ENCODE measurements at regions not wholly inside any gene's neighbourhood (a gene's known extent, or its start where the extent isn't known, plus 50 kb on each side); places are given as distances from the start of the nearest gene placed in this dataset.

DNA sequence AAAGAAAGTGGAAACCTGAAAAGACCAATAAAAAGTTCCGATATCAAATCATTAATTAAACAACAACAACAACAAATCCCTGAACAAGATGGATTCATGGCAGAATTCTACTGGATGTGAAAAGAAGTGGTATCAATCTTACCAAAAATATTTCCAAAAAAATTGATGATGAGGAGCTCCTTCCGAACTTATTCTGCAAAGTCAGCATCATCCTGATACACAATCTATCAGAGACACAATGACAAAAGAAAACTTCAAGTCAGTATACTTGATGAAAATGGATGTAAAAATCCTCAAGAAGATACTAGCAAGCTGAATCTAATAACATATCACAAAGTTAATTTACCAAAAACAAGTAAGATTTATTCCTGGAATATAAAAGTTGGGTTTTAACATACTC lies 881.8 kb downstream of the SI start:
- DNase-seq = no peak
- Mint-ChIP-seq H3K4me3 (no peak overlapping the region), H3K36me3 (ENCODE audit: low read depth) (no peaks in the 10 kb centered on the region), H3K4me1 (no peaks in the 10 kb centered on the region), H3K9me3 (no peaks in the 10 kb centered on the region), H3K27ac (no peak overlapping the region), H3K27me3 (ENCODE audit: low read depth, poor library complexity) (peaks cover 7% of the 10 kb centered on the region)
- TF ChIP-seq, protein P1, sequence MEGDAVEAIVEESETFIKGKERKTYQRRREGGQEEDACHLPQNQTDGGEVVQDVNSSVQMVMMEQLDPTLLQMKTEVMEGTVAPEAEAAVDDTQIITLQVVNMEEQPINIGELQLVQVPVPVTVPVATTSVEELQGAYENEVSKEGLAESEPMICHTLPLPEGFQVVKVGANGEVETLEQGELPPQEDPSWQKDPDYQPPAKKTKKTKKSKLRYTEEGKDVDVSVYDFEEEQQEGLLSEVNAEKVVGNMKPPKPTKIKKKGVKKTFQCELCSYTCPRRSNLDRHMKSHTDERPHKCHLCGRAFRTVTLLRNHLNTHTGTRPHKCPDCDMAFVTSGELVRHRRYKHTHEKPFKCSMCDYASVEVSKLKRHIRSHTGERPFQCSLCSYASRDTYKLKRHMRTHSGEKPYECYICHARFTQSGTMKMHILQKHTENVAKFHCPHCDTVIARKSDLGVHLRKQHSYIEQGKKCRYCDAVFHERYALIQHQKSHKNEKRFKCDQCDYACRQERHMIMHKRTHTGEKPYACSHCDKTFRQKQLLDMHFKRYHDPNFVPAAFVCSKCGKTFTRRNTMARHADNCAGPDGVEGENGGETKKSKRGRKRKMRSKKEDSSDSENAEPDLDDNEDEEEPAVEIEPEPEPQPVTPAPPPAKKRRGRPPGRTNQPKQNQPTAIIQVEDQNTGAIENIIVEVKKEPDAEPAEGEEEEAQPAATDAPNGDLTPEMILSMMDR (IDR thresholded peaks at IDR 0.05) = no peak

DNA sequence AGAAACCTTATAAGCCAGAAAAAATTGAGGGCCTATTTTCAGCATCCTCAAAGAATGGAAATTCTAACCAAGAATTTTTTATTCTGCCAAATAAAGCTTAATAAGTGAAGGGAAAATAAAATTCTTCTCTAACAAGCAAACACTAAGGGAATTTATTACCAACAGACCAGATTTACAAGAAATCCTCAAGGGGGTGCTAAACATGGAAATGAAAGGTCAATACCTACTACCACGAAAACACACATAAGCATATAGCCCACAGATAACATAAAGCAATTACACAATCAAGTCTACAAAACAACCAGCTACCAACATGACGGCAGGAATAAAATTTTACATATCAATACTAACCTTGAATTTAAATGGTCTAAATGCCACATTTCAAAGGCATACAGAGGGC lies 883.5 kb downstream of the SI start:
- Mint-ChIP-seq H3K36me3 (ENCODE audit: low read depth) (no peaks in the 10 kb centered on the region), H3K9me3 (no peaks in the 10 kb centered on the region)
- TF ChIP-seq, protein P1 (IDR thresholded peaks at IDR 0.05) = no peak

DNA sequence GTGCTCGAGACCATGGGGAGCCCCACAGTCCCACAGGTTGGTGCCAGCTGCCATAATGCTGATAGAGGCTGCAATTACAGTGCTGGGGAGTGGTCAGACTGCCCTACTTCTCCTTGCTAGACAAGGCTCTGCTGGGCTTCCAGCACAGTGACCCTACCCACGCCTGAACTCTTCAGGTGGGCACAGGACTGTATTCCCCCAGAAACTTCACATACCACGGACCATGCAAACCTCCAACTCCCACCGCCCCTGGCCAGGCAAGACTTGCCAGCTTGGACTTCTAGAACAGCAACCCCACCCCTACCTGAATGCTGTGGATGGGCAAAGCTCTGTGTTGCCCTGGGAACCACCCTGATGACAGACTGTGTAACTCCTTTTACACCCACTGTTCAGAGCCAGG lies 885.3 kb downstream of the SI start:
- no peak for DNase-seq
- Mint-ChIP-seq H3K4me1 (no peaks in the 10 kb centered on the region), H3K9me3 (no peaks in the 10 kb centered on the region), H3K4me3 (no peak overlapping the region), H3K27ac (no peak overlapping the region), H3K27me3 (ENCODE audit: low read depth, poor library complexity) (peaks cover 4% of the 10 kb centered on the region), H3K36me3 (ENCODE audit: low read depth) (no peaks in the 10 kb centered on the region)
- TF ChIP-seq, protein P1 (IDR thresholded peaks at IDR 0.05) = no peak

More for the DNA sequence above, 883.5 kb downstream of the SI start:
- DNase-seq = no peak
- Mint-ChIP-seq H3K4me3 (no peak overlapping the region), H3K4me1 (no peaks in the 10 kb centered on the region), H3K27ac (no peak overlapping the region), H3K27me3 (ENCODE audit: low read depth, poor library complexity) (peaks cover 7% of the 10 kb centered on the region)

DNA sequence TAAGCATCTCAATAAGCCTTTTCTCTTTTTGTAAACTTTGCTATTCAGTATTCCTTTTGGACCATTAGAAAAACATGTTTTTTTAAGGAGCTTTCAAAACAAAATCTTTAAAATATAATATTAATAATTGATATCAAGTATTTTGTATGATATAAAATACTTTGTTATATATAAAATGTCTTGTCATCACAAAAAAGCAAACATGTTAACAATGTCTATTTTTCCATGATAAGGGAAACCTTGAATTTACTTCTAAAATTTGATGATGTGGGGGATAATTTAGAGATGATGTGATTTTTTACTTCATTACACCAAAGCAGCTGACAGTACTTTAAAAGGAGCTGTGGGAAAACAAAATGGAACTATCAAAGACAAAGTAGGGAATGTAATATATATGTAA lies 887.7 kb downstream of the SI start:
- H3K9me3 Mint-ChIP-seq = peaks cover under 1% of the 10 kb centered on the region
- no peak for DNase-seq
- no peak overlapping the region for H3K27ac Mint-ChIP-seq
- H3K4me1 Mint-ChIP-seq = no peaks in the 10 kb centered on the region
- H3K27me3 Mint-ChIP-seq (ENCODE audit: low read depth, poor library complexity) = peaks cover 4% of the 10 kb centered on the region
- TF ChIP-seq, protein P1 (IDR thresholded peaks at IDR 0.05) = no peak
- no peak overlapping the region for H3K4me3 Mint-ChIP-seq
- H3K36me3 Mint-ChIP-seq (ENCODE audit: low read depth) = no peaks in the 10 kb centered on the region

DNA sequence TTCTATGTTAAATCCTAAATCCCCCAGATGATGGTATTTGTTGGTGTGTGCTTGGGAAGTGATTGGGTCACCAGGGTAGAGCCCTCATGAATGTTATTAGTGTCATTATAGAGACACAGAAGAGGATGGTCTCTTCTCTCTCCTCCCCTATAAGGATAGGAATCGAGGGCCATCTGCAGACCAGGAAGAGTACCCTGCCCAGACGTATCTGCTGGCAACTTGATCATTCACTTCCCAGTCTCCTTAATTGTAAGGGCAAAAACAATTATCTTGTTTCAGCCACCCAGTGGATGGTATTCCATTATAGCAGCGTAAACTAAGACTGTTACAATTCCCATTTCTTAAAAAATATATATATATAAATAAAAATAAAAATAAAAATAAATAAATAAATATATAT lies 892.2 kb downstream of the SI start:
- peaks cover 3% of the 10 kb centered on the region for H3K27me3 Mint-ChIP-seq (ENCODE audit: low read depth, poor library complexity)
- H3K9me3 Mint-ChIP-seq = peaks cover 16% of the 10 kb centered on the region
- no peak for DNase-seq
- TF ChIP-seq, protein P1 (IDR thresholded peaks at IDR 0.05) = no peak
- H3K4me3 Mint-ChIP-seq = no peak overlapping the region
- H3K36me3 Mint-ChIP-seq (ENCODE audit: low read depth) = no peaks in the 10 kb centered on the region
- H3K27ac Mint-ChIP-seq = no peak overlapping the region
- no peaks in the 10 kb centered on the region for H3K4me1 Mint-ChIP-seq

DNA sequence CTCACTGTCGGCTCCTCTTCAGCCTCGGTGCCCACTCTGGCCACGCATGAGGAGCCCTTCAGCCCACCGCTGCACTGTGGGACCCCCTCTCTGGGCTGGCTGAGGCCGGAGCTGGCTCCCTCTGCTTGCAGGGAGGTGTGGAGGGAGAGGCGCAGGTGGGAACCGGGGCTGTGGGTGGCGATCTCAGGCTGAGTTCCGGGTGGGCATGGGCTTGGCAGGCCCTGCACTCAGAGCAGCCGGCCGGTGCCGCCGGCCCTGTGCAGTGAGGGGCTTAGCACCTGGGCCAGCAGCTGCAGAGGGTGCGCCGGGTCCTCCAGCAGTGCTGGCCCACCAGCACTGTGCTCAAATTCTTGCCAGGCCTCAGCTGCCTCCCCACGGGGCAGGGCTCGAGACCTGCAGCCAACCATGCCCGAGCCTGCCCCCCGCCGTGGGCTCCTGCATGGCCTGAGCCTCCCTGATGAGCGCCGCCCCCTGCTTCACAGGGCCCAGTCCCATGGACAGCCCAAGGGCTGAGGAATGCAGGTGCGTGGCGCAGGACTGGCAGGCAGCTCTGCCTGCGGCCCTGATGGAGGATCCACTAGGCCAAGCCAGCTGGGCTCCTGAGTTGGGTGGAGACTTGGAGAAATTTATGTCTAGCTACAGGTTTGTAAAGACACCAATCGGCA lies 899.1 kb downstream of the SI start:
- H3K4me3 Mint-ChIP-seq = no peak overlapping the region
- no peaks in the 10 kb centered on the region for H3K4me1 Mint-ChIP-seq
- H3K27me3 Mint-ChIP-seq (ENCODE audit: low read depth, poor library complexity) = peaks cover under 1% of the 10 kb centered on the region
- H3K27ac Mint-ChIP-seq = no peak overlapping the region
- TF ChIP-seq, protein P1 (IDR thresholded peaks at IDR 0.05) = no peak
- no peak for DNase-seq
- no peaks in the 10 kb centered on the region for H3K36me3 Mint-ChIP-seq (ENCODE audit: low read depth)
- peaks cover 13% of the 10 kb centered on the region for H3K9me3 Mint-ChIP-seq

Data from nephron progenitor cell (in vitro differentiated cells).